ENCODE measurements at regions not wholly inside any gene's neighbourhood (a gene's known extent, or its start where the extent isn't known, plus 50 kb on each side); places are given as distances from the start of the nearest gene placed in this dataset.

- Mint-ChIP-seq H3K27ac (no peak overlapping the region), H3K9me3 (peaks cover 0 to 2% of the 10 kb centered on the region in 2 donors), H3K4me3 (no peak overlapping the region), H3K4me1 (no peaks in the 10 kb centered on the region), H3K27me3 (ENCODE audit: low read depth in 2 of 2) (peaks cover 0 to 3% of the 10 kb centered on the region in 2 donors), H3K36me3 (no peaks in the 10 kb centered on the region)
- no peak for ATAC-seq
- intact Hi-C loops (cut with micrococcal nuclease) = no loop called here
- H3K27ac ChIP-seq (ENCODE audit: low read length) = no peak overlapping the region
- H3K36me3 ChIP-seq (ENCODE audit: control insufficient read depth, insufficient read depth, low read length) = no peaks in the 10 kb centered on the region
- DNase-seq = no peak
- no peak overlapping the region for H3K4me3 ChIP-seq (ENCODE audit: low read length)
- H3K4me1 ChIP-seq (ENCODE audit: control insufficient read depth, insufficient read depth, low read length) = peaks cover 4% of the 10 kb centered on the region
- H3K9me3 ChIP-seq (ENCODE audit: control insufficient read depth, insufficient read depth, low read length) = no peaks in the 10 kb centered on the region
- TF ChIP-seq CTCF (IDR thresholded peaks at IDR 0.05) = no peak
- H3K27me3 ChIP-seq (ENCODE audit: control insufficient read depth, insufficient read depth, low read length) = no peaks in the 10 kb centered on the region
- 70% methylated on average over 3 of the region's 6 CpGs for WGBS (ENCODE audit: insufficient coverage)
These were observed 226.1 kb upstream of the POU2AF2 start for GRCh38 chr11:111019451-111019850.

- 62% methylated on average over 3 of the region's 3 CpGs for WGBS (ENCODE audit: insufficient coverage)
- Histone ChIP-seq H3K27me3 (ENCODE audit: control insufficient read depth, insufficient read depth, low read length) (no peaks in the 10 kb centered on the region), H3K36me3 (ENCODE audit: control insufficient read depth, insufficient read depth, low read length) (no peaks in the 10 kb centered on the region), H3K4me1 (ENCODE audit: control insufficient read depth, insufficient read depth, low read length) (peaks cover 4% of the 10 kb centered on the region), H3K27ac (ENCODE audit: low read length) (no peak overlapping the region), H3K4me3 (ENCODE audit: low read length) (no peak overlapping the region), H3K9me3 (ENCODE audit: control insufficient read depth, insufficient read depth, low read length) (no peaks in the 10 kb centered on the region)
- Mint-ChIP-seq H3K36me3 (no peaks in the 10 kb centered on the region), H3K9me3 (peaks cover 0 to 2% of the 10 kb centered on the region in 2 donors), H3K27ac (no peak overlapping the region), H3K4me1 (no peaks in the 10 kb centered on the region), H3K4me3 (no peak overlapping the region), H3K27me3 (ENCODE audit: low read depth in 2 of 2) (peaks cover 0 to 3% of the 10 kb centered on the region in 2 donors)
- TF ChIP-seq CTCF (IDR thresholded peaks at IDR 0.05) = no peak
- DNase-seq = no peak
- intact Hi-C loops (cut with micrococcal nuclease) = no loop called here
- ATAC-seq = no peak
These were observed 227.0 kb upstream of the POU2AF2 start for GRCh38 chr11:111018566-111018965.

- 97% methylated on average over 3 of the region's 3 CpGs for WGBS (ENCODE audit: insufficient coverage)
- no peaks in the 10 kb centered on the region for H3K36me3 Mint-ChIP-seq
- Histone ChIP-seq H3K27ac (ENCODE audit: low read length) (no peak overlapping the region), H3K36me3 (ENCODE audit: control insufficient read depth, insufficient read depth, low read length) (no peaks in the 10 kb centered on the region), H3K4me3 (ENCODE audit: low read length) (no peak overlapping the region), H3K4me1 (ENCODE audit: control insufficient read depth, insufficient read depth, low read length) (no peaks in the 10 kb centered on the region), H3K9me3 (ENCODE audit: control insufficient read depth, insufficient read depth, low read length) (no peaks in the 10 kb centered on the region), H3K27me3 (ENCODE audit: control insufficient read depth, insufficient read depth, low read length) (no peaks in the 10 kb centered on the region)
- no peak overlapping the region for H3K4me3 Mint-ChIP-seq
- H3K9me3 Mint-ChIP-seq = peaks cover 2% of the 10 kb centered on the region in 2 donors
- ATAC-seq = no peak
- H3K4me1 Mint-ChIP-seq = no peaks in the 10 kb centered on the region
- H3K27ac Mint-ChIP-seq = no peak overlapping the region
- no peak for TF ChIP-seq CTCF (IDR thresholded peaks at IDR 0.05)
- DNase-seq = no peak
- H3K27me3 Mint-ChIP-seq (ENCODE audit: low read depth in 2 of 2) = peaks cover 0 to 9% of the 10 kb centered on the region in 2 donors
- intact Hi-C loops (cut with micrococcal nuclease) = no loop called here
These were observed 233.0 kb upstream of the POU2AF2 start for GRCh38 chr11:111012491-111012890.

GRCh38 chr11:111011275-111011594 is 234.3 kb upstream of the POU2AF2 start:
- DNase-seq (no peak), ATAC-seq (no peak)
- Histone ChIP-seq H3K27me3 (ENCODE audit: control insufficient read depth, insufficient read depth, low read length) (no peaks in the 10 kb centered on the region), H3K4me3 (ENCODE audit: low read length) (no peak overlapping the region), H3K36me3 (ENCODE audit: control insufficient read depth, insufficient read depth, low read length) (no peaks in the 10 kb centered on the region), H3K9me3 (ENCODE audit: control insufficient read depth, insufficient read depth, low read length) (no peaks in the 10 kb centered on the region), H3K27ac (ENCODE audit: low read length) (no peak overlapping the region), H3K4me1 (ENCODE audit: control insufficient read depth, insufficient read depth, low read length) (no peaks in the 10 kb centered on the region)
- Mint-ChIP-seq H3K36me3 (no peaks in the 10 kb centered on the region), H3K27ac (no peak overlapping the region), H3K4me1 (no peaks in the 10 kb centered on the region), H3K27me3 (ENCODE audit: low read depth in 2 of 2) (peaks cover 0 to 9% of the 10 kb centered on the region in 2 donors), H3K9me3 (peaks cover 2% of the 10 kb centered on the region in 2 donors), H3K4me3 (no peak overlapping the region)
- intact Hi-C loops (cut with micrococcal nuclease) = no loop called here
- no peak for TF ChIP-seq CTCF (IDR thresholded peaks at IDR 0.05)
